GM12872 (cell line): ENCODE measurements at regions not wholly inside any gene's neighbourhood (a gene's known extent, or its start where the extent isn't known, plus 50 kb on each side); places are given as distances from the start of the nearest gene placed in this dataset.

Source experiments
- CTCF ChIP-seq: IDR thresholded peaks from 3 replicates; pipeline ENCODE4 v1.5.1; 2011; ENCODE audit warnings: low read depth, mild to moderate bottlenecking, low read length, moderate library complexity; ENCODE audit not compliant: insufficient read depth

GRCh38 chr11:38680166-38680565, 2082.1 kb upstream of the RAG2 start:
- no peak for TF ChIP-seq CTCF

- TF ChIP-seq CTCF, result no peak
These were observed 2074.4 kb upstream of the RAG2 start for GRCh38 chr11:38672445-38672844.

- TF ChIP-seq CTCF, result no peak
These were observed 2069.3 kb upstream of the RAG2 start for GRCh38 chr11:38667359-38667758.

- TF ChIP-seq CTCF, result no peak
These were observed 2050.6 kb upstream of the RAG2 start for GRCh38 chr11:38648604-38649003.

- no peak for TF ChIP-seq CTCF
These were observed 2048.3 kb upstream of the RAG2 start for GRCh38 chr11:38646382-38646781.

- TF ChIP-seq CTCF, result no peak
These were observed 2042.8 kb upstream of the RAG2 start for GRCh38 chr11:38640854-38641253.

- no peak for TF ChIP-seq CTCF
These were observed 2014.7 kb upstream of the RAG2 start for GRCh38 chr11:38612701-38613100.

- no peak for TF ChIP-seq CTCF
These were observed 2000.4 kb upstream of the RAG2 start for GRCh38 chr11:38598418-38598817.
